HG03159 (cell line): ENCODE measurements at regions not wholly inside any gene's neighbourhood (a gene's known extent, or its start where the extent isn't known, plus 50 kb on each side); places are given as distances from the start of the nearest gene placed in this dataset.

ENCODE experiments used
- ATAC-seq: cut with Tn5 transposase; IDR thresholded peaks from one replicate; pipeline ENCODE4 v1.9.1; 2021; ENCODE audit warnings: mild to moderate bottlenecking, moderate library complexity; ENCODE audit not compliant: unreplicated experiment

DNA sequence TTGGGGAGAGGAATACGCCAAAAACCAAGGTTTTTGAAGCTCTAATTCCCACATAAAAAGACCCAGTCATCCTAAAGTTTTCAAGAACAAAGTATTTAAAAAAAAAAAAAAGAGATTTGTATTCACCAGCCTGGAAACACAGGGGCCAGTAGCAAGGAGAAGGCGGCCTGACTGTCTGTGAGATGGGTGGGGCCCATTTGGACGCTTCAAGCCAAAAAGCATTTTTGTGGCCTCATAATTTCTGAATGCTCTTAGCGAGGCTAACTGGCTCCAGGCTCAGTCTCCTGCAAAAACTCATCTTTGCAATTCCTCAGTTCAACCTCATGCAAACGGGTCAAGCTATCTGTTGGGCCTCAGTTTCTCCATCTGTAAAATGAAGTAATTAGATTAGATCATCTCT is 514.1 kb downstream of the MED13L start:
- no peak for ATAC-seq

DNA sequence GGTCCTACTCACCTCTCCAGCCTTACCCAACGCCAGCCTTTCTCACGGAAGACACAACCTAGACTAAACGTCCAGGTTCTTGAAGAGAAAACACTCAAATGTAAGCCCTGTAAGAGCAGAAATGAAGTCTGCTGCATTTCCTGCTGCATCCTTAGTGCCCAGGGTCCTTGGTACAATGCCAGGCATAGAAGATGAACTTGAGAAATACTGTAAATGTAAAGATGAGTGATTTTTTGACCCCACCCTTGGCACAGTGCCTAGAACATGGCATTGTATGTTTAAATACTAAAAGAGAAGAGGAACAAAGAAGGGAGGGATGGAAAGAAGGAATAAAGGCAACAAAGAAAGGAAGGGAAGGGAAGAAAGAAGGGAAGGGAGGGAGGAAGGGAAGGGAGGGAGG is 514.6 kb downstream of the MED13L start:
- ATAC-seq, result no peak

- no peak for ATAC-seq
Measured at GRCh38 chr12:115761784-115762183, 515.7 kb downstream of the MED13L start.

DNA sequence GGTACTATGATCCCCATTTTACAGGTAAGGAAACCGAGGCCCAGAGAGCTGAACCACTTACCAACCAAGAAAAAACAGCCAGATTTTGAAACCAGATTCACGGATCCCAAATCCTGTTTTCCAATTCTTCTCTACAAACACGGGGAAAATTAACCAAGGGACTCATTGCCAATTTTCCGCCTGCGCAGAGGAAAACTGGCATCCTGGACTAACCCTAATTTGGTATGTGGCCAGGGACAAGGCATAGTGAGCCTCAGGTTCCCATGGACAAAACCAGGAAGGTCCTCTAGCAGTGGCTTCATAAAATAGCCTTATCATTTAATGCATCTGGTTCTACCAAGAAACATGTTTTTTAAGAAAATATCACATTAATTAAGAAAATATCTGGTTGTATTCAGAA is 517.3 kb downstream of the MED13L start:
- no peak for ATAC-seq

- ATAC-seq, result no peak
Measured at GRCh38 chr12:115758877-115759620, 518.4 kb downstream of the MED13L start.

- no peak for ATAC-seq
Measured at GRCh38 chr12:115758183-115758582, 519.3 kb downstream of the MED13L start.

DNA sequence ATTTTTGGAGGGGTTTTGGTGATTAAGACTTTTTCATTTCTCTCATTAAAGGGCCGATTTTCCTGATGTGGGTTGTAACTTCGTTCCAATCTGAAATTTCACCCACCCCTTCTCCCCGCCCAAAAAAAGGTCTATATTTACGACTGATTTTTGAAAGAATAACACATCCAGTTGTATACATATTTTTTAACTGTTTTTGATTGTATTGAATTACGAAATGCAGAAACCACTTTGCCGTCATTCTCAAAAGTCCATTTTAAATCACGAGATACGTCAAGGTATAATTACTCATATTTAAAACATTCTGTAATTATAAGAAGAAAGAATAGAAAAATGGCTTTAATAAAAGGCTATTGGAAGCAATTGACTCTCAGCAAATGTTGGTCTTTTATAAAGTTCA is 520.7 kb downstream of the MED13L start:
- no peak for ATAC-seq

DNA sequence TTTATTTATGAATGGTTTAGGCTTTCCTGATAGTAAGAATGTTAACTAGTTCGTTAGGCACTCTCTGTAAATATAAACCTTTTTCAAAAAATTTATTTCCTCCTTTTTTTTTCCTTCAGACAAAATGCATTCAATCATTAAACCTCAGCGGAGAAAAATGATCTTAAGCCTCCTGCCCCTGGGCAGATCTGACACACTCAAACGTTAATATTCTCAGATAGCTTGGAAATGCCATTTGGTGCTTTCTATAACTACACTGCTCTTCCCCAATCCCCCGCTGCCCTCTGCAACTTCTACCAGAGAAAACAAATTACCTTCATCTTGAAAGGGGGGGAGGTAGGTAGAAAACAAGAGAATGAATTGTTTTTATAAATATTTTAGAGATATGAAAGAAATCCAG is 521.2 kb downstream of the MED13L start:
- no peak for ATAC-seq

DNA sequence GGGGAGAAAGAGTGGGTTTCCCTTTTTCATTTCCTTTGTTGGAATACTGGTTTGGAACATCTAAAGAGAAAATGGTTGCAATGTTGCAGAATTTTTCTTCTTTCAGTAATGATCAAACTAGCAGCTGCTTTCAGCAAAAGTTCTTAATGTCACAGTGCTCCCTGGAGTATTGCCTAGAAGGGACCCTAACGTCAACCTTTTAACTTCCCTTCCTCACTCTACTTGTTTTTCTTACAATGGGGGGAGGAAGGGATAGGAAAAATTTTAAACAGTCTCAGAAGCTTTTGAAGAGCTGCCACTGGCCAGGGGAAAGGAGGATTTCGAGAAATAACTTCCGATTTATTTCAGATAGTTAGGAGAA is 521.8 kb downstream of the MED13L start:
- ATAC-seq, result no peak

DNA sequence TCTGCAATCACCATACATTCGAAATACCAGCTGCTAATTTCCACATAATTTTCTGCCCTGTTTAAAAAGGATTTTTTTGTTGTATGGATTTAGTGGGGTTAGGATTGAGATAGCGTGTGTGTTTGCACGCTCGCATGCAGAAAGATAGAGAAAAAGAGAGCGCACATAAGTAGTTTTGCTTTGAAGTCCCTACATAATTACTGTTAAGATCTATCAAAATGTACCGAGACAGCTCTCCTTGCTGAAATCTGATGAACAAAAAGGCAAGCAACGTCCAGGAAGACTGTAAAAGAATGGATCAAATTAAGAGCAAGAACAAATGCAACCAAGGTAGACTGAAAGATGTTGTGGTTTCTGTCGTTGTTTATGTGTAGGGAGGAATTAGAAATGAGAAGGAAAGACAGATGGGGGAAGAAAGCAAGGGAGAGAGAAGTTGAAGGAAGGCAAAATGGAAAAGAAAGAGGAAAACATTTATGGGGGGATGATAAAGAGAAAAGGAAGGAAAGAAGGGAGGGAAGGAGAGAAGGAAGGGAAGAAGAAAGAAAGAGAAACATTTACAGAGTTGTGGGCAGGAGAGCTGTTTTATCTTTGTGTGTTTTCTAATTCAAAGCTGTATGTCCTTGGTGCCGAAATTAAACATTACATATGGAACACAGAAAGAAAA is 522.3 kb downstream of the MED13L start:
- no peak for ATAC-seq

DNA sequence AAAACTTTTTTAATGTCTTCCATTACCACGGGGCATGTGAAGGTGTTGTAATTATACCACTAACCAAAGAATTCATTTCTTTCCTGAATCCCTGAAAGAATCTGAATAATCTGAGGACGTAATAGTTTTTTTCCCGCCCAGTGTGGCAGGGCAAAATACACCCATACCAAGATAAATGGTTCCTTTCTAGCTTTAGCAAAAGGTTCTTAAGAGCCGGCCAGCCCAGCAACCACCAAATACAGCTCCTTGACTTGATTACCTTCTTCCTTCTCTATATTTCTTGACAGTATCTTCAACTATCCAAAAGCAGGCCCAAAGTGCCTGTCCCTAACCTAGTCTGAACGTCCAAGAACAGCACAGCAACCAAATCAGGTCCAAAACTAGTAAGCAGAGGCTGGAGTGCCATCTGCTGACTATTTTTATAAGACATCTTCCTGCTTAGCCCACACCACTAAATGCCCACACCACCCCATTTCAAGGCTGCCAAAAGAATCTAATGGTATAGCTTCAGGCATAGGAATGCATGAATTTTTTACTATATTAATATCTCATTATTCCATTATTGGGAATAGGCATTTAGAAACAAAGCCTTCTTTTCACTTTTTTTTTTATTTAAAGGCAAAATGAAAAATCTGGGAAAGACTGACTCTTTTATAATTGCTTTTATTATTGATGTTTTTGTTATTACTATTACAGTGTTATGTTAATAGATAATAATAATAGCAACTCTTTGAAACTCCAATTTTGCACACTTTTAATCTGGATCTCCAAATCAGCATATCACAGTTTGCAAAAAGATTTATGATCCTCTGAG is 524.4 kb downstream of the MED13L start:
- ATAC-seq, result no peak

DNA sequence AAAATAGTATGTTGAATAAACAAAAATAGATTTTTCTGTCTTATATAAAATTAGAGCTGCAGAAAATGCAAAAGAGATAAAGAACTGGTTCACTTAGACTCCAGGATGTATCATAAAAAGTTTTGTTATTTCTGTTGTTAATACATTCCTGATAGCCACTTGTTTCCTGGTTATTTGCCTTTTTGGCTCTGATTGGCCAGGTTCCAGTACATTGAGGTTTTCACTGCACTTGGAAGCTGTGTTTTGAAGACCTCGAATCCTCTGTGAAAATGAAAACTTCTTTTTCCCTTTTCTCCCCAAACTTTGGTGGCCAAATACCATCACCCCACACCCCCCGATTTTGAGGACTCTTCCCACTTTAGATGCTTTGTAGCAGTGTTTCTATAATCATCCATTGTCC is 525.3 kb downstream of the MED13L start:
- ATAC-seq, result no peak

- ATAC-seq, result no peak
Measured at GRCh38 chr12:115750340-115750739, 527.2 kb downstream of the MED13L start.

- ATAC-seq, result no peak
Measured at GRCh38 chr12:115749071-115749841, 528.2 kb downstream of the MED13L start.

DNA sequence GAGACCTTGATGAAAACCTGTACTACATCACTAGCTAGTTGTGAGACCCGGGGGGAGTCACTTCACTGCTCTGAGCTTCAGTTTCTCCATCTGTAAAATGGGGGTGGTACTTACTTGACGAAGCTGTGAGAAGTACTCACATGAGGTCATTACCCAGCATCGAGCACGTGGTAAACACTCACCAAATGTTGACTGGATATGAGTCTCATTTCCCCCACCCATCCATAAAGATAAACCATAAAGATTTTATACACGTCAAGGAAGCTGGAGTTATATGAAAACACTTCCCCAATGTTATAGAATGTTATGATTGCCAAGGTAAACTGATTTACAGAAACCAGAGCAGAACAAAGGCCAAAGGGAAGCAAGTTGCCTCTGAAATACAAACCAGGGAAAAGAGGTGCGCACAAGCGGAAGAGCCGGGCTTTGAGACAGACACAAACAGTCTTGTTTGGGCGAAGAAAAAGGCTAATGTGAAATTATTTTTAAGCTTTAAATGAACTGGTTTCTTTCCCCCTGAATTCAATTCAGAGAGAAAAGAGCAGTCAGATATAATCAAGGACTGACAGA is 536.8 kb downstream of the MED13L start:
- ATAC-seq, result no peak

DNA sequence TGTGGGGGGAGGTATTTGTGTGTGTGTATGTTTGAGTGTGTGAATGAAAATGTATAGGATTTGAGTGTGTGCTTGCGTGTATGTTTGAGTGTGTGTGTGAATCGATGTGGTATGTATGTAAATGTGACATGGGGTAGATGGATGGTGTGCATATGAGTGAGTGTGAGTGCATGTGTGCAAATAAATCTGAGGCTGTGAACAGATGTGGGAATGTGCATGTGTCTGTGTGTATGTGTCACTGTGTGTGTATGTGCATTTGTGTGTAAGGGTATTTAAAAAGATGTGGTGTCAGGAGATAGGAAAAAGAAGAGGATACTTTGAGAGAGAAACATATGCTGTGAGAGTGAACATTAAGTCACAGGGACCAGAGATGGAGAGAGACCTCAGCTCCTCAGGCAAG is 539.6 kb downstream of the MED13L start:
- ATAC-seq, result no peak

DNA sequence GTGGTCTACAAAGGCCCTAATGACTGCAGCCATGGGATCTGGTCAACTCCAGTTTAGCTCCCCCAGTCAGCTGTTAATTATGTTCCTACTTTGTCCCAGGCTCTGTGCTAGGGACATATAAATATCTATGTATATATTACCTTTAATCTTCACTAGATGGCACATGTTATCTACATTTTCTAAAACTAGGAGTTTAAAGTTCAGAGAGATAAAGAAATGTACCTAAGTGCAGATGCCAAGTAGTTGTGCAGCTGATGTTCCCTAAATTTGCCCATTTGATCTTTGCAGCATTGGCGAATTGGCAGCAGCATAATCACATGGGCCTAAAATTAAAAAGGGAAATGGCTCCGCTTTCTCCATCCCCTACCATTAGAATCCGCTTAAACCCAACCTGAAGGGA is 541.1 kb downstream of the MED13L start:
- ATAC-seq, result no peak

DNA sequence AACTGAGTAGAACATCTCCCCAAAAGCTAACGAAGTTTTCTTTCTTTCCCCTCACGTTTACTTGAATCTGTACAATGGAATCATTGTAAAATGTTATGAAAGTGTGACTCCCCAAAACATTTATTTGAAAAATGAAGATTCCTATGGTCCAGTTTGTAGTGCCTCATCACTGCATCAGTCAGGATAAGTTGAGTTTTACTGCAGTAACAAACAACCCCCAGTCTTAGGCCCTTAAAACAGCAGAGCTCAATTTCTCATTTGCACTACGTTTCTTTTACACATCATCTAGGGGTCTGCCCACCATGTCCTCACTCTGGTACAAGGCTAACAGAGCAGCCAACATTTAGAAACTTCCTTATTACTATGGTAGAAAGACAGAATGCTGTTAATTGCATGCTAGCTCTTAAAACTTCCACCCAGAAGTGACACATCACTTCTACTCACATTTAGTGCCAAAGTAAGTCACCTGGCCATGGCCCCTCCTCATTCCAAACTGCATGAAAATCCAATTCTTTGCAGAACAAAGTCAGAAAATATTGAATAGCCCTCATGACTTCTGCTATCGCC is 546.4 kb downstream of the MED13L start:
- ATAC-seq, result no peak

- no peak for ATAC-seq
Measured at GRCh38 chr12:115726691-115727090, 550.8 kb downstream of the MED13L start.

GRCh38 chr12:115722181-115722580 is 555.3 kb downstream of the MED13L start:
- ATAC-seq, result no peak

DNA sequence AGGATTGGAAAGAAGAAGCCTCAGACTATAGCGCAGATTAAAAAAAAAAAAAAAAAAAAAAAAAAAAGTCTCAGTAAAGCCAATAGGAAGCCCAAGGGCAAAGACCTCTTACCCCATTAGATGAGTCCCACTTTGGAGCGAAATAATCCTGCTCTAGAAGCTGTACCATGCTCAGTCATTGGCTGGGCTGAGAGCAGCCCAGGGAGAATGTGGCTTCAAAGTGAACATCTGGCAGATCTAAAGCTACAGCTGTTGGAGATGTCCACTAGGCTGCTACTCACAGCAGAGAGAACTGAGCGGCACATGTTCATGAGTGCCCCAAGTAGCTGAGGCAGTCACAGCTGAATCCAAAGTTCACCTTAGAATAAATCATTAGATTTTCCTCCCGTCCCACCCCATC is 560.9 kb downstream of the MED13L start:
- ATAC-seq, result no peak
